HG03565 (cell line): ENCODE measurements at regions not wholly inside any gene's neighbourhood (a gene's known extent, or its start where the extent isn't known, plus 50 kb on each side); places are given as distances from the start of the nearest gene placed in this dataset.

Experiments
- ATAC-seq: cut with Tn5 transposase; IDR thresholded peaks from one replicate; pipeline ENCODE4 v1.9.1; 2021; ENCODE audit warnings: mild to moderate bottlenecking, moderate library complexity; ENCODE audit not compliant: unreplicated experiment

GRCh38 chr5:164359260-164360255 is 854.1 kb downstream of the MAT2B start:
- ATAC-seq: no peak

- no peak for ATAC-seq
Observed at GRCh38 chr5:164360589-164360988, 855.2 kb downstream of the MAT2B start.

GRCh38 chr5:164361986-164362385 is 856.6 kb downstream of the MAT2B start:
- no peak for ATAC-seq

GRCh38 chr5:164362835-164363234 is 857.4 kb downstream of the MAT2B start:
- ATAC-seq: no peak

- no peak for ATAC-seq
Observed at GRCh38 chr5:164364237-164365208, 859.1 kb downstream of the MAT2B start.

- ATAC-seq: no peak
Observed at GRCh38 chr5:164370841-164371240, 865.4 kb downstream of the MAT2B start.

- ATAC-seq: no peak
Observed at GRCh38 chr5:164372892-164373291, 867.5 kb downstream of the MAT2B start.

GRCh38 chr5:164373876-164374275 is 868.5 kb downstream of the MAT2B start:
- ATAC-seq: no peak

GRCh38 chr5:164375051-164375450 is 869.6 kb downstream of the MAT2B start:
- ATAC-seq: no peak

GRCh38 chr5:164376843-164377242 is 871.4 kb downstream of the MAT2B start:
- no peak for ATAC-seq

- no peak for ATAC-seq
Observed at GRCh38 chr5:164377746-164378145, 872.3 kb downstream of the MAT2B start.

GRCh38 chr5:164383662-164384061 is 878.2 kb downstream of the MAT2B start:
- ATAC-seq: no peak

- no peak for ATAC-seq
Observed at GRCh38 chr5:164392531-164392930, 887.1 kb downstream of the MAT2B start.

- ATAC-seq: no peak
Observed at GRCh38 chr5:164394686-164395194, 889.3 kb downstream of the MAT2B start.

GRCh38 chr5:164412531-164412930 is 907.1 kb downstream of the MAT2B start:
- no peak for ATAC-seq

- no peak for ATAC-seq
Observed at GRCh38 chr5:164420161-164420560, 914.7 kb downstream of the MAT2B start.

- no peak for ATAC-seq
Observed at GRCh38 chr5:164422400-164422799, 917.0 kb downstream of the MAT2B start.

- no peak for ATAC-seq
Observed at GRCh38 chr5:164431634-164432304, 926.4 kb downstream of the MAT2B start.

GRCh38 chr5:164433106-164433870 is 927.9 kb downstream of the MAT2B start:
- ATAC-seq: no peak

GRCh38 chr5:164435576-164435975 is 930.2 kb downstream of the MAT2B start:
- ATAC-seq: no peak
